ENCODE measurements at regions not wholly inside any gene's neighbourhood (a gene's known extent, or its start where the extent isn't known, plus 50 kb on each side); places are given as distances from the start of the nearest gene placed in this dataset.
"Not testable (repeated sequence)": the region's sequence is repeated elsewhere in the genome, so short reads cannot be mapped to it uniquely, and the experiment has no call there.

DNA sequence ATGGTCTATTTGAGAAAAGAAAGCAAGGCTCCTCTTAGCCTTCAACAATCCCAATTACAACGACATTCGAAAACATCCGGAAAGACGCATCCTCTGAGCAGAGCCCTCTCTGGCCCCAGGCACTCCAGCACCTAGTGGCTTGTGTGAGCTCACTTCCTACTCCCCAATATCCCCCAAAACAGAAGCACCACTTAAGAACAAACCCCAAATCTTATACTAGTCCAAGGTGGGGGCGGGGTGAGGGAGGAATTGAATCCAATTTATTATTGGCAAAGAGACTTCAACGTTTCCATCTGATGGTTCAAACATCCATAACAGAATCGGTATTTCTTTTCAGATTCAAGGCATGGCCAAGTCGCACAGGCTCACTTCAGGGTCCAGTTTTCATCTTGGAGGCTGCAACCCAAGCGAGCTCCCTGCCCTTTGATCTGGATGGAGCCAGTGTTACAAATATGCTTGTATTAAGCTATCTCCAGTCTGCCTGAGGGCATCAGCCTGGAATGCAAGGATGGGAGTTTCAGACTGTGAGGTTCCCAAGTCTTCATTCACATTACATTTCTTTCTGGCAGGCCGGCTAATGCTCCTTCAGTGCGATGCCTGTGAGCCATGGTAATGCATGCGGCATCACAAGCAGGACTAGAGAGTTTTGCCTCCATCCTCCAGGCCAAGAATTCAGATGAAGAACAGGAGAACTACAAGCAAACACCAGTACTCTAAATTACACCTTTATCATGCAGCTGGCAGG, 132.5 kb upstream of the FOXN3 start:
- no peak for TF ChIP-seq CTCF (IDR thresholded peaks at IDR 0.05; ENCODE audit: low read depth, low read length, missing control alignments)
- H3K4me3 ChIP-seq (ENCODE audit: low read depth, low read length), result no peak overlapping the region
- no peak for DNase-seq (ENCODE audit: low read depth)

DNA sequence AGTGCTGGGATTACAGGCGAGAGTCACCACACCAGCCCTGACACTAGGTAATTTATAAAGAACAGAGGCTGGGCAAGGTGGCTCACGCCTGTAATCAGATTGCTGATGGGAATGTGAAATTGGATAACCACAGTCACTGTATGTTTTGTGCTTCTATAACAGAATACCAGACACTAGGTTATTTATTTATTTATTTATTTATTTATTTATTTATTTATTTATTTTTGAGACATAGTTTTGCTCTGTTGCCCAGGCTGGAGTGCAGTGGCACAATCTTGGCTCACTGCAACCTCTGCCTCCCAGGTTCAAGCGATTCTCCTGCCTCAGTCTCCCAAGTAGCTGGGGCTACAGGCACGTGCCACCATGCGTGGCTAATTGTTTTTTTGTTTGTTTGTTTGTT, 130.0 kb upstream of the FOXN3 start:
- H3K4me3 ChIP-seq (ENCODE audit: low read depth, low read length); DNase-seq (ENCODE audit: low read depth): not testable (repeated sequence)

DNA sequence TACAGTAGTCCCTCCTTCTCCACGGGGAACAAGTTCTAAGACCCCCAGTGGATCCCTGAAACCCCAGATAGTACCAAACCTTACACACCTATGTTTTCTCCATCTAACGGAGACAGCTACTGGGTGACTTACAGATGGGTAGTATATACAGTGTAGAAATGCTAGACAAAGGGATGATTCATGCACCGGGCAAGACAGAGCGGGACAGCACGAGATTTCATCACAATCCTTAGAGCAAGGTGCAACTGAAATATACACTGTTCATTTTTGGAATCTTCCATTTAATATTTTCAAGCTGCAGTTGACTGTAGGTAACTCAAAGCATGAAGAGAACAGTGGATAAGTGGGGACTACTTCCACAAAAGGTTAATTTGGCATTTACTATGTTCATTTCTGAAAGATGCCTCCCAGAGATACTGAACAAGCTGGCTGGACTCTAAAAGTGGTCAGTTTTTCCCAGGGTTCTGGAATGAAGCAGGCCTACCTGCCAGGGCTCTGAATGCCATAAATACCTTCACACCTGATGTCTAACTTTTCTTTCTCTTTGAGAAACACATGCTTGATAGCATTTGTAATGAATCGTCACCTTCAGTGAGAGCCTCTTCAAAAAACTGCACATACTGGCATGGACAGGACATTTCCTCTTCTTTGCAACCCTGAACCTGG, 127.7 kb upstream of the FOXN3 start:
- no peak overlapping the region for H3K4me3 ChIP-seq (ENCODE audit: low read depth, low read length)
- no peak for DNase-seq (ENCODE audit: low read depth)
- TF ChIP-seq CTCF (IDR thresholded peaks at IDR 0.05; ENCODE audit: low read depth, low read length, missing control alignments), result no peak

DNA sequence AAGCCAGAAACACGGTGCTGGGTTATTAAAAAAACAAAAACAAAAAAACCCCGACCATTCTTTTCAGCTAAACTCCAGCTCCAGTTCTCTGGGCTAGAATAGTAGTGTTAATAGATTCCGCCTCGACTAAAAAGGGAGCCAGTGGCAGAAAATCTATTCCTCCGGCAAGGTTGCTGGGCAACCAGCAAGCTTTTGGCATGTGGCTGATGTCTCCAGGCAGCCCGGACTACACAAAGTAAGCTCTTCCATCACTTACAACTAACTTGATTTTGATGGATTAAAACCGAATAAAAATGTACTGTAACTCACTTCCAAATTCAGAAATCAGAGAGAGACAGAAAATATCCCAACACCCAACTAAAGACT, 126.4 kb upstream of the FOXN3 start:
- no peak overlapping the region for H3K4me3 ChIP-seq (ENCODE audit: low read depth, low read length)
- no peak for TF ChIP-seq CTCF (IDR thresholded peaks at IDR 0.05; ENCODE audit: low read depth, low read length, missing control alignments)
- no peak for DNase-seq (ENCODE audit: low read depth)

DNA sequence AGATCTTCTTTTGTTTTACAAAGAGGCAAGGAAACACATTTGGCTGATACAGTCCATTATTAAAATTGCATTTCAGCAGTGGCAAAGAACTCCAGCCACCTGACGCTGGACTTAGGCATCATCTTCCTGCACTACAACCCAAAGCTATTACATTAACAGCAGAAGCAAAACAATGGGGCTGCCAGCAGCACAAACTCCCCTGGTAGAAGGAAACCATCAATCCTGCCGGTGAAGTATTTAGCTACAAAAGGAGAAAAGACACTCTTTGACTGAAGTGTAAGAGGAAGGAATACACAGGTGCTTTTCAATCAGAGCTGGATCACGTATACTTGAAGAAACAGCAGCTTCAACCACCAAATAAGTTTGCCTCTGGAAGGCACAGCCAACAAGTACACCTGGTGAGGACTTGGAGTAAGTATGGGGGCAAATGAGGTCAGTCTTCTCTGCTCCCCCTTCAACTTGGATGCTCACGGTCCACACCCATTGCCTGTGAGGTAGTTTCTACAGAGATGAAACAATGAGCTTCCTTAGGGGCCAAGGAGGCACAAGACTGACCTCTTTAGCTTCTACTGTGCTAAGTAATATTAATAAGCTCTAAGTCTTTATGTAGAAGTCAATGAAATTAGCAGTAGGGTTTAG, 125.9 kb upstream of the FOXN3 start:
- DNase-seq (ENCODE audit: low read depth), result no peak
- TF ChIP-seq CTCF (IDR thresholded peaks at IDR 0.05; ENCODE audit: low read depth, low read length, missing control alignments), result no peak
- no peak overlapping the region for H3K4me3 ChIP-seq (ENCODE audit: low read depth, low read length)

DNA sequence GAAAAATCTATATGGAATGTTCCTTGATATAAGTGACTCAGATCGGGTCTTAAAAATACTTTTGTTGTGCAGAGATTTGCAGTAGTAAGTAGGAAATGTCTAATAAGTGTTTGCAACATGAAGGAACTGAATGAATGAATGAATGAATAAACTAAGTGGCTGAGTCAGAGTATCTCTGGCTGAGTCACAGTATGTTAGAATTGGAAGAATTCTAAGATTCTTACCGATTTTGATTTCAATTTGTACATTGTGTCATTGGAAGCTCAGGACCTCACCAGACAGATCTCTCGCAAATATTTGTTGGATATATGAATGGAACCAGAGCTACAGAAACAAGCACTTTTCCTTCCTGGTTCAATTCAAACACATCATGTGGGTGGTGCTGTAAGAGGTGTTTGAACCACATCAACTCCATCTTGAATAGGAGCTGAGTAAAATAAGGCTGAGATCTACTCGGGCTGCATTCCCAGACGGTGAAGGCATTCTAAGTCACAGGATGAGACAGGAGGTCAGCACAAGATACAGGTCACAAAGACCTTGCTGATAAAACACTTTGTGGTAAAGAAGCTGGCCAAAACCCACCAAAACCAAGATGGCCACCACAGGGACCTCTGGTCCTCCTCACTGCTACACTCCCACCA, 123.9 kb upstream of the FOXN3 start:
- DNase-seq (ENCODE audit: low read depth), result no peak
- no peak for TF ChIP-seq CTCF (IDR thresholded peaks at IDR 0.05; ENCODE audit: low read depth, low read length, missing control alignments)
- H3K4me3 ChIP-seq (ENCODE audit: low read depth, low read length), result no peak overlapping the region

Measured in GM12864 (cell line).